RWPE1 (cell line): ENCODE measurements at regions not wholly inside any gene's neighbourhood (a gene's known extent, or its start where the extent isn't known, plus 50 kb on each side); places are given as distances from the start of the nearest gene placed in this dataset.

Experiments used
- CTCF ChIA-PET: fragments of 350-600 bp; sonication (Branson Sonifier 250); formaldehyde crosslinking; extraction: SDS; loops from one replicate; lab custom pipeline; 2021; lab: Yijun Ruan, JAX
- POLR2A ChIA-PET: fragments of 400-600 bp; formaldehyde crosslinking; extraction: SDS; loops from one replicate; lab custom pipeline; 2020; ENCODE audit warnings: antibody characterized with exemption; ENCODE audit not compliant: low non-redundant PET; lab: Yijun Ruan, JAX
- DNase-seq: peaks from one replicate; pipeline ENCODE4 v3.0.0; 2012; ENCODE audit warnings: low spot score
- H3K27ac ChIP-seq: fragments of 450-650 bp; 2 replicates; pipeline ENCODE4 v1.5.1; 2017
- CTCF ChIP-seq: fragments of 450-650 bp; conservative IDR thresholded peaks from 2 replicates; pipeline ENCODE4 v1.5.1; 2017; ENCODE audit warnings: low read depth, mild to moderate bottlenecking

GRCh38 chr13:72386138-72386684 is 341.2 kb downstream of the MZT1 start:
- no peak overlapping the region for H3K27ac ChIP-seq
- ChIA-PET CTCF (no interaction called here), POLR2A (no interaction called here)
- no peak for TF ChIP-seq CTCF
- DNase-seq, result no peak

DNA sequence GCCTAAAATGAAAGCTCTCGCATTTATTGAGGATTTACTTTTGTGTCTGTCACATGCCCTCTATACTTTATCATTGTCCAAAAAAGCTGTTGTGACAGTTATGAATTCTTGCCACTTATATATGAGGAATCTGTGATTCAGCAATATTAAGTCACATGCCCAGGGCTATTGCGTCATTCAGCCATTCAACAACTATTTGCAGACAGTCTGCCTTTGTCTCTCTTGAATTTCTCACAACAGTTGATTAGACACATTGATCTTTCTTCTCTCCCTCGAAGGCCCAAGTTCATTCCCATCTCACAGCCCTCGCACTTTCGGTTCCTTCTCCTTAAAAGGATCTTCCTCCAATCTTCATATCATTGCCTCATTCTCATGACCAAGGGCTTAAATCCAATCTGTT is 342.6 kb downstream of the MZT1 start:
- TF ChIP-seq CTCF, result no peak

DNA sequence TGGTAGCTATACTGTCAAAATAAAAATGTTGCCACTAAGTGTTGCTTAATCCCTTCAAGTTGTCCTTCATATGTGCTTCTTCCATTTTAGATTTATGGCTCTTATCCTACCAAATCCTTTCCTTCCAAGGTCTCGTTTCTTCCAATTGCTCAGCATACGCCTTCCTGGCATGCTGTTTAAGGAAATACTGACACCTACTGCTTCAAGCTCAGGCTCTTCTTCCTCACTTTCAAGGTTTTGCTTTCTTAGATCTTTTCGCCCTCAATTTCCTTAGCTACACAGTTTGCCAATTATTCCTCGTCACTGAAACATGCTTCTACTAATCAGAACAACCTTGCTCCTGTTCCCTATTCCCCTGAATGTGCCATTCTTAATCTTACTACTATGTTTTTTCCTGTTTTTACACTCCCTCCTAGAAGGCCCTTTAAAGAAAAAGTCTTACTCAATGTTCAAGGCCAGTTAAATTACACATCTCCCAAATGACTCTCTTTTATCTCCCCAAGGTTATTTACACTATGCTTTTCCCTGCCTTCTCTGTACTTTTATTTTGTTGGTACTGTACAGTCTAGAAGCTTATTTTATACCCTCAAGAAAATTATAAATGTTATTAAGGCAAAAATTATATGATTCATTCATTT is 343.1 kb downstream of the MZT1 start:
- H3K27ac ChIP-seq, result no peak overlapping the region
- DNase-seq, result no peak
- no peak for TF ChIP-seq CTCF
- ChIA-PET POLR2A (no interaction called here), CTCF (interaction anchor here (0.6 kb wide), 1 partner anchor 334 kb away, joined by 3 read pairs; no protein-coding TSS in a partner anchor)

More for the DNA sequence above, 342.6 kb downstream of the MZT1 start:
- DNase-seq, result peak; percentile 10
- POLR2A ChIA-PET, result no interaction called here
- CTCF ChIA-PET, result interaction anchor here (0.5 to 0.6 kb wide), 2 partner anchors 79 to 335 kb away, joined by 3 read pairs; no protein-coding TSS in a partner anchor
- no peak overlapping the region for H3K27ac ChIP-seq

- no peak for DNase-seq
- TF ChIP-seq CTCF, result no peak
- POLR2A ChIA-PET, result no interaction called here
- no peak overlapping the region for H3K27ac ChIP-seq
- CTCF ChIA-PET, result no interaction called here
These were observed 343.8 kb downstream of the MZT1 start for GRCh38 chr13:72383646-72384045.

GRCh38 chr13:72379581-72379980 is 347.8 kb downstream of the MZT1 start:
- TF ChIP-seq CTCF, result no peak
- ChIA-PET CTCF (interaction anchor here (0.6 kb wide), 1 partner anchor 8 kb away, joined by 3 read pairs; no protein-coding TSS in a partner anchor), POLR2A (no interaction called here)
- DNase-seq, result no peak
- no peak overlapping the region for H3K27ac ChIP-seq

GRCh38 chr13:72368031-72368430 is 359.4 kb downstream of the MZT1 start:
- ChIA-PET CTCF (no interaction called here), POLR2A (no interaction called here)
- no peak for TF ChIP-seq CTCF
- DNase-seq, result no peak
- H3K27ac ChIP-seq, result no peak overlapping the region
